ACHN (cell line): ENCODE measurements at regions not wholly inside any gene's neighbourhood (a gene's known extent, or its start where the extent isn't known, plus 50 kb on each side); places are given as distances from the start of the nearest gene placed in this dataset.

Experiments used
- DNase-seq: peaks from one replicate; pipeline ENCODE4 v3.0.0-alpha.2; 2015
- in situ Hi-C: cut with HindIII; loops from 2 replicates; pipeline ENCODE4 v1.10.0; 2017; ENCODE audit warnings: low sequenced_read_pairs, low pct_ligation_motif_present, low pct_unique_long_range_greater_than_20kb

DNA sequence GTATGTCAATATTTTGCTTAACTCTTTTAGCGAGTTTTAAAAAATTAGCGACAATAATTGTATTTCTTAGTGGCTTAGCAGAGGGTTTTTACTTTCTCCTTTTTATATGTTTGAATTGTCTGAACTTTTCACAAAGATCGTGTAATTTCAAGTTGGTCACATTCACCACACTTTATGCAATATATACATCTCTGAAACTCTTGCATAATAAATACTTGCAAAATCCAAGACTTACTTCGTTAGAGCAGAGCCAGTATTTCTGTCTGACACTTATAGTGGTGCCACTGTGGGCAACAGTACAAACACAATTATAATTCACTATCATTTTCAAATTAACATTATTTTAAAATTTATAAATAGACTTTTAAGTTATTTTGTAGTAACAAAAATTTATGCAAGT, 62.0 kb downstream of the SUCNR1 start:
- in situ Hi-C loops, result no loop called here
- no peak for DNase-seq

GRCh38 chr3:151940481-151940880, 67.0 kb downstream of the SUCNR1 start:
- in situ Hi-C loops, result no loop called here
- no peak for DNase-seq

DNA sequence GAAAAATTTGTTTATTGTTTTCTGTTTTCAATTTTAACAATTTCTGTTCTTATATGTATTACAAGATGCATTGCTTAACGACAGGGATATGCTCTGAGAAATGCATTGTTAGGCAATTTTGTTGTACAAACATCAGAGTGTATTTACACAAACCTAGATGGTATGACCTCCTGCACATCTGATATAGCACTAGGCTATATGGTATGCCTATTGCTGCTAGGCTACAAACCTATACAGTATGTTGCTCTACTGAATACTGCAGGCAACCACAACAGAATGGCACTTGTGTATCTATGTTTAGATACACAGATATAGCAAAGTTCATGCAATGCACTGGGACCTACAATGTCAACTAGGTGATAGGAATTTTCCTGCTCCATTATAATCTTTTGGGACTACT, 70.1 kb downstream of the SUCNR1 start:
- in situ Hi-C loops, result no loop called here
- DNase-seq, result no peak

GRCh38 chr3:151944356-151944755, 70.9 kb downstream of the SUCNR1 start:
- in situ Hi-C loops, result no loop called here
- no peak for DNase-seq

DNA sequence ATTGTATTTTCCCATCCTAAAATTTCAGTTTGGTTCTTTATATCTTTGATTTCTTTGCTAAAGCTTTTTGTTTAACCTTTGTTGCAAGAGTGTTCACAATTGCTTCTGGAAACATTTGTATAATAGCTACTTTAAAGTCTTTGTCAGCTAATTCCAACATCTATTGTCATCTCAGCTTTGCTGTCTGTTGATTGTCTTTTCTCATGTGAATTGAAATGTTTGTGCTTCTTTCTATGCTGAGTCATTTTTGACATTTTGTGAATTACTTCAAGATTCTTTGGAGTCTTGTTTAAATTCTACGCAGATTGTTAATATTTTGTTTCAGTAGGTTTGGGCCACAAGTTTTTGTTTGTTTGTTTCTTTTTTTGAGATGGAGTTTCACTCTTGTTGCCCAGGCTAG, 73.2 kb downstream of the SUCNR1 start:
- in situ Hi-C loops, result no loop called here

GRCh38 chr3:151949706-151950105, 76.3 kb downstream of the SUCNR1 start:
- in situ Hi-C loops, result no loop called here
- no peak for DNase-seq

More for the DNA sequence above, 73.2 kb downstream of the SUCNR1 start:
- no peak for DNase-seq

DNA sequence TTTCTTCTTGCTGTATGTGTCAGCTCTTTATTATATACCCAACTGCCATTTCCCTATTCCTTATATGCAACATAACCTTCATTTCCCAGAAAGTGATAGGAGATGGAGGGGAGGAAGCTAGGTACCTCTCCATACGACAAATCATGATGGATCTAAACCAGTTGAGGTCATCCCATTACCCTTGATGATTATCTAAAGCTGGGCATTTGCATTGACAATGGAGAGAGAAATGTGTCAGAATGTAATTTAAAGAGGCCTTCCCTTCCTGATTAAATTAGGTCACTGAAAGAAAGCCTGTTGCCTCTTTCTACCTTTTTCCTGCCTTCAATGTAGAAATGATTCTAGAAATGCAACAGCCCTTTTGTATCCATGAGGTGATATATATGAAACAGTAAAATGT, 81.9 kb downstream of the SUCNR1 start:
- DNase-seq, result no peak
- in situ Hi-C loops, result no loop called here

- in situ Hi-C loops, result no loop called here
- DNase-seq, result no peak
Observed at GRCh38 chr3:151960961-151961580, 87.6 kb downstream of the SUCNR1 start.

DNA sequence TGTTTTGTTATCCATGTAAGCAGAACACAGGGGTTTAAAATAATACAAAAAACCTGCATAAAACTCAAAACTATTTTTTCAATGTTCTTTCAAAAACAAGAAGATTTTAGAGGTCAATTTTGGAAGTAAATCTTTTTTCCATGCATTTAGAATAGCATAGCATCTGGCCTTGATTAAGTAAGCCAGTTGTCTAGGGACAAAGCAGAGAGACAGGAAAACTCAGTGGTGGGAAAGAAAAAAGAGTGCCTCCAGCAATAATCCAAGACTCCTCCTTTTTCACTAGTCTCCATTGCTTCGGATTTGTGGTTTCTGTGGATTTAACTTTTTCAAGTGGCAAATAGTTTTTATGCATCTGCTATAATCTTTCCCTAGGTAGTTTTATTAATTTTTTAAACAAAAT, 88.9 kb downstream of the SUCNR1 start:
- in situ Hi-C loops, result no loop called here
- DNase-seq, result no peak

- in situ Hi-C loops, result no loop called here
- no peak for DNase-seq
Observed at GRCh38 chr3:151962912-151963311, 89.5 kb downstream of the SUCNR1 start.

DNA sequence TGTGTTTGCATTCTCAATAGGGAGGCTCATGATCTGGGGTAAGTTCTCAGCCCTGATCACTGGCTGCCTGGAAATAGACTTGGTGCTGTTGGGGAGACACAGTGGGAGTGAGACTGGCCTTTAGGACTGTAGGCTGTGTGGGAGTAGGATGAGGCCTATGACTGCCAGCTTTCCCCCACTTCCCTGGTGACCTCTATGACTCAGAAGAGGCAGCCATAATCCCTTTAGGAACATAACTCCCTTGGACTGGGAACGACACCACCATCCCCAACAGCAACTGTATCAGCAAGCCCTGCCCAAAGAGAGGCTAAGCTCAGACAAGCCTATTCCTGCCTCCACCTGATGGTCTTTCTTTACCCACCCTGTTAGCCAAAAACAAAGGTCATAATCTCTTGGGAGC, 91.3 kb downstream of the SUCNR1 start:
- in situ Hi-C loops, result no loop called here
- DNase-seq, result no peak

DNA sequence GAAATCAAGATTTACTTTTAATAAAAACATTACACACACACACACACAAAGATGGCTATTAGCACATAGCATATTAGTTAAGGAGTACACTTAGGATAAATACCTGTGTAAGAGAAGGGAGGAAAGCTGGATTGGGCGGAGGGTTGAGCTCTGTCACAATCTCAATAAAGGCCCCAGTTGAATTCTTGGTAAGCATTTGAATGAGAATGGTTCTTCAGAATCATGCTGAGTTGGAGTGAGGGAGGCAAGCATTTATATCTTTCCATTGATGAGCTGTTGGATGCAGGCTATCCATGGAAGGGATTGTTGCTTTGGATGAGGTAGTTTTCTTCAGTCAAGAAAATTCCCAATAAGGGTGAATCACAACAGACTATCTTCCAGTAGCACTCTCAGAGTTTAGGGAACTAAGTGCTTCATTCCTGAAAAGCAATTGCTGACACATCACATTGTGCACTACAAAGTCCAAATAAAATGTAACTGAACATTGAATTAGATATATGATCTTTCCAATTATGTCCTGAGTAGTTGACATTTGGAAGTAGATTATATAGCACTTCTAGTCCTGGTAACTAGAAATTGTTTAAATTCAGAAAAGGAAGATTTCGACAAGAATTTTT, 95.7 kb downstream of the SUCNR1 start:
- in situ Hi-C loops, result no loop called here

GRCh38 chr3:151971814-151972579, 98.6 kb downstream of the SUCNR1 start:
- DNase-seq, result no peak
- in situ Hi-C loops, result no loop called here

More for the DNA sequence above, 95.7 kb downstream of the SUCNR1 start:
- DNase-seq, result no peak

DNA sequence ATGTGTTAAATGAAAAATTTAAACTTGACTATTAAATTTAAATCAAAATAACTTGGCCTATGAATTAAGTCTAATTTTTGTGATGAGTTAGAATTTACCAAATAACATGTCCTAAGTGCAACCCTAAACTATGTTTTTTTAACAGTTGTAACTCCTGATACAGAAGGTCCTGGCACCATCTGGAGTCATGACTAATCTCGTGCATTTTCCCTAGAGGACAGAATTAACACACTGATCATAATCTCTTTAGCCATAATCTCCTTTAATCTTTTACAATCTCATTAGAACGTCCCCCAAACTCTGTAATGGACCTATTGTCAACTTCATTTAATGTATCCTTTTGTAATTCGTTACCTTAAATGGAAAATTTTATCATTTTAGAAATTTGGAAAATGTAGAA, 100.6 kb downstream of the SUCNR1 start:
- no peak for DNase-seq
- in situ Hi-C loops, result no loop called here

GRCh38 chr3:151976211-151977050, 103.0 kb downstream of the SUCNR1 start:
- peak; percentile 93 for DNase-seq
- in situ Hi-C loops, result no loop called here

- no peak for DNase-seq
- in situ Hi-C loops, result no loop called here
Observed at GRCh38 chr3:151979906-151980305, 106.5 kb downstream of the SUCNR1 start.

DNA sequence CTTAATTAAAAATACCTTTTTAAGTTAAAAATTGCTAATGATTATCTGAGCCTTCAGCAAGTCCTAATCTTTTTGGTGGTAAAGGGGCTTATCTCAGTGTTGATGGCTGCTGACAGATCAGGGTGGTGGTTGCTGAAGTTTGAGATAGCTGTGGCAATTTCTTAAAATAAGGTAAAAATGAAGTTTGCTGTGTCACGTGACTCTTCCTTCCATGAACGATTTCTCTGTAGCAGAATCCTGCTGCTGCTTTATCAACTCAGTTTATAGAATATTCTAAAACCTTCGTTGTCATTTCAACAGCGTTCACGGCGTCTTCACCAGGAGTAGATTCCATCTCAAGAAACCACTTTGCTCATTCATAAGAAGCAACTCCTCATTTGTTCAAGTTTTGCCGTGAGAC, 110.1 kb downstream of the SUCNR1 start:
- no peak for DNase-seq
- in situ Hi-C loops, result no loop called here

GRCh38 chr3:151985787-151986430, 112.5 kb downstream of the SUCNR1 start:
- DNase-seq, result no peak
- in situ Hi-C loops, result no loop called here

GRCh38 chr3:151987893-151988292, 114.5 kb downstream of the SUCNR1 start:
- DNase-seq, result no peak
- in situ Hi-C loops, result no loop called here
